ENCODE measurements at regions not wholly inside any gene's neighbourhood (a gene's known extent, or its start where the extent isn't known, plus 50 kb on each side); places are given as distances from the start of the nearest gene placed in this dataset.
"Not testable (repeated sequence)": the region's sequence is repeated elsewhere in the genome, so short reads cannot be mapped to it uniquely, and the experiment has no call there.

DNA sequence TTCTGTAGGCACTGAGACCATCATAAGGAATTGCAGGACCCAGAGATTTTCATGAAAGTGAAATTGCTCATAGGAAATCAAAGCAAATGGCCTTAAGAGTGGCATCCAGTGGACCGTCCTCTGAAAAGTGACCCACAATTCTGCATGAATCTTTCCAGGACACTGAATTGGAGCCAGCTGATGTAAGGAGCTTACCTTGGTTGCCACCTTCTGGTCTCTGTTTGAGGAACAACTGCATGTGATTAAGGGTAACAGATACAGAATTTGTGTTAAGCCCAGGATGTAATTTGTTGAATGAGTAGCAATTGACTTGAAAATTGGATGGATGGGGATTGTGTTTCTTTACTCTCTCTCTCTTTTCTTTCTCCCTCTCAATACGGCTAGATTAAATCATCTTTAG lies 49.9 kb upstream of the GAS1 start:
- no peak for DNase-seq (ENCODE audit: low spot score)

DNA sequence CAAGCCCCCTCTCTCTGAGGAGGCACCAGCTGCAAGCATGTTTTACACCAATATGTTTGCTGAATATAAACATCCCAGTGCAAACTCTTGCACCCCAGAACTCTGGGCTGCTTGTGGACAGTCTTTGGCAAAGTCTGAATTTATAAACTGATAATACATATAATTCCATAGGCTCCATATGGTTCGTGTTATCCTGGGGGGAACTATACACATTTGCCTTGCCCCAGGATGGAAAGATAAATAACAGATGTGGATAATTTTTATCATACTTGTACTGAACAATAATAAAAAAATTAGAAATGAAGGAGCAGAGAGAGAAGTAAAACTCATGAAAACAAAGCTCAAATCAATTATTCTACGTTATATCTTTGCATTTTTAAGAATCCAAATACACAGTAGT lies 50.6 kb upstream of the GAS1 start:
- no peak for DNase-seq (ENCODE audit: low spot score)

DNA sequence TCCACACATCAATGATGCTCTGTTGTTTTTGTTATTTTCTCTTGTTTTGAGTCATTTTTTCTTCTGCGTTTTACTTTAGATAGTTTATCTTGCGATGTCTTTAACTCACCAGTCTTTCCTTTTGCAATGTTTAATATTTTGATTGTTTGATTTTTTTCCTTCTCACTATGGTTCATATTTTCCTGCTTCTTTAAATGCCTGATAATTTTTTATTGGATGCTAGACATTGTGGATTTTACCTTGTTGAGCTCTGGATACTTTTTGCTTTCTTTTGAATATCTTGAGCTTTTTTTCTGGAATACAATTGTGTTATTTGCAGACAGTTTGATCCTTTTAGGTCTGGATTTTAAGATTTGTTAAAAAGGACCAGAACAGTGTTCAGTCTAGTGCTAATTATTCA lies 55.2 kb upstream of the GAS1 start:
- no peak for DNase-seq (ENCODE audit: low spot score)

DNA sequence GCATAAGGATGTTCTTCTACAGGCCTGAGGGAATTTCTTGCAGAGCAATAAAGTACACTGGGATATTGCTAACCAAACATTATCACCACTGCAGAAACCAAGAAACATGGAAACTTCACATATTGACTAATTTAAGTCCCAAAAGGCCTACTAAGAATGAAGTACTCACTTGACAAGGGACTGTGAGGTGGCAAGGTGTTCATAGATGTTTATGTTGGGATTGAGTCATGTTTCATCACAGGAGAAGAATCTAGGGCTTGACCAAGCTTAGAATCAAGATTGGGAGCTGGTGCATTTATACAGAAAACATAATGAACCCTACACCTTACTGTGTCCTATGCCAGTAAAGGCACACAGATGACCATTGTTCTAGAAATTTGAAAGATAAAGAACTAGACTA lies 56.7 kb upstream of the GAS1 start:
- DNase-seq (ENCODE audit: low spot score) = no peak

DNA sequence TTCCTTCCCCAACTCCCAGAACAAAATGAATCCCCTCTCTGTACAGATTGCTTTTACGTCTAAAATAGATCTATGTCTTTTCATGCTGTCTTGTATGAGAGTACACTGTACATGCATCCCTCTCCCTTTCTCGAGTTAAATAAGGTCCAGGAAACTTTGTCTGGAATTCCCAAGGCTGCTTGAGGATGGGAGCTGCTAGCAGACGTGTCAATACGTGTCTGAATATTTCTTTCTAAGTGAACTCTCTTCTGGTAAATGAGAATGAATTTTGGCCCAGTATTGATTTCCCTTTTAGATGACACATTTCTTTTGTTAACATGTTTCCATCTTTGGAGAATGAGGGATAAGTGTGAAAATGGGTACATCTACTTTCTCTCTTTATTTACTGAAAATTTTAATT lies 59.6 kb upstream of the GAS1 start:
- no peak for DNase-seq (ENCODE audit: low spot score)

DNA sequence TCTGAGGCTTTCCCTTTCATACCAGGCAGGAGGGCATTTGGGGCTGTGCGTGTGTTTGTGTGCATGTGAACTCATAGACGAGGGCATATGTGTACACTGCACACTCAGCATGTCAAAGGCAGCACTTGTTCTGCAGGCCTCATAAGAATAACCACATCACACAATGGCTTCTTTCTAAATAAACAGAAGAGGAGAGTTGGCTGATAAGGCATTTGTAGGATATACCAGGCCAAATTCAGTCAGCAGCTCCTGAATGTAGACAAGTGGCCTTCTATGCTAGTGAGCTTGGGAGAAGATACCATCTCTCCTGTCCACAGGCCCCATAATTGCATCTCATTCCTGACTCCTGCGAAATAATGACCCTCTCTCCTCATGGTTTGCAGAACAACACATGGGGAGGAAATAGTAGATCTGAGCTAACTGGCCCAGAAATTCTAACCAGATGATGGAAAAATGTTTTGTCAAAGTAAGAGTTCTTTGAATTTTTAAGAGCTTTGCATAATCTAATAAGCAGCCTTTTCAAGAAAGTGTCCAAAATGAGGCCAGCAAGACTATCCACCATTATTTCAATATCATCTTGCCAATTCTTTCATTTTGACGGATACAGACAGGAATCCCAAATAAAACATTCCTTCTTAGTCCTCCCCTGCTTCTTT lies 60.5 kb upstream of the GAS1 start:
- no peak for DNase-seq (ENCODE audit: low spot score)

DNA sequence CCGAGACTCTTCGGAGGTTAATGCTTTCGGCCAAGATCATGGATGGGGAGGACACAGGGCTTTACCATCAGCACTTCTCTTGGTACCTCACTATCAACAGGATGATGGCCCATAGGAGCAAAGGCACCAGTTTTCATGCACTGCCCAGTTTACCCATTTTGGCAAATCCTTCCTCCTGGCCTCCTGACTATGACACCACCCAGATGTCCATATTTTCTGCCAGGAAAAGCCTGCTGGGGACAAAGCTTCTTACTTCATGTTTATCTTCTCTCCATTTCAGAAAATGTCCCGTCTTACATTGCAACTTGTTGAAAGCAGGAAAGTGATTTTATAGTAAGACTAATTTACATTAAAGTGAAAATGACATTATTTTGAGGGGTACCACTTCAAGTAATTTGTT lies 61.4 kb upstream of the GAS1 start:
- DNase-seq (ENCODE audit: low spot score) = no peak

DNA sequence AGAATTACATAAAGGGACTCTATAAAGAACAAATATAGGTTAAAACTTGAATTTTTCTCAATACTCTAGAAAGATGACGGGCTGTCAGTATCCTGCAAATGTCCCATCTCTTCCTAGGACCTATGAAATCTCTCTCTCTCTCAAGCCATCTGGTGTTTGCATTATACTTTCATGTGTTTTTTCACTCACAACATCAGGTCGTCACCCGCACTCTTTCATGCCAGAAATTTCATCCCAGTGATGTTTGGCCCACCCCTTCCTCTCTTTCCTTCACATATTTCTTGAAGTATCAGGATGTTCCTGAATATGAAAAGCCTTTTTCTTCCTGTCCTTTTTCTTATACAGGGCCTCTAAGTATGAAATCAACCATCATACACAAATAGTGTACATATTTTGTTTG lies 63.3 kb upstream of the GAS1 start:
- no peak for DNase-seq (ENCODE audit: low spot score)

DNA sequence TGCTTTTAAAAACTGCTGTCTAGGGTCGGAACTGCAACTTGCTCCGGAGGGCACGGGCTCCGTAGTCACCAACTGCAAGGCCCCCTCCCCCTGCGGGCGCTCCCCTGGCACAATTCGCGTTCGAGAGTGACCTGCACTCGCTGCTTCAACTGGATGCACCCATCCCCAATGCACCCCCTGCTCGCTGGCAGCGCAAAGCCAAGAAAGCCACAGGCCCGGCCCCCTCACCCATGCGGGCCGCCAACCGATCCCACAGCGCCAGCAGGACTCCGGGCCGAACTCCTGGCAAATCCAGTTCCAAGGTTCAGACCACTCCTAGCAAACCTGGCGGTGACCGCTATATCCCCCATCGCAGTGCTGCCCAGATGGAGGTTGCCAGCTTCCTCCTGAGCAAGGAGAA lies 64.2 kb upstream of the GAS1 start:
- no peak for DNase-seq (ENCODE audit: low spot score)

DNA sequence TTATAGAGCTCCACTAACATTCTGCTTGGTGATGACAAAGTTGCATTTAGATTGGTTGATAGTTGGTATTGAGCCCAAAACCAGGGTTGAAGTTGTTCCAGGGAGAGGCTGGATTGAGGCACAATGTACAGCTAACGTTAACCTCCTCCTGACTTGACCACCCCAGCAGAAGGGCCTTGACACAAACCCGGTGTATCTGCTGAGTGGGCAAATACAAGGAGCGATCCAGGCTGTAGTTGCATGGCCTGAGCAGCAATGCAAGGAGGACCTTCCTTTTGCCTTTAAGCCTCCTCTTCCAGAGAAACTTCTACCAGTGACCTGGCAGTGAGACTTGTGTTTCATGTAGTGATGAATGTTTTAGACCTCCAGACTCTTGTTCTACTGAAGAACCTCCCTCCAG lies 66.2 kb upstream of the GAS1 start:
- DNase-seq (ENCODE audit: low spot score) = no peak

DNA sequence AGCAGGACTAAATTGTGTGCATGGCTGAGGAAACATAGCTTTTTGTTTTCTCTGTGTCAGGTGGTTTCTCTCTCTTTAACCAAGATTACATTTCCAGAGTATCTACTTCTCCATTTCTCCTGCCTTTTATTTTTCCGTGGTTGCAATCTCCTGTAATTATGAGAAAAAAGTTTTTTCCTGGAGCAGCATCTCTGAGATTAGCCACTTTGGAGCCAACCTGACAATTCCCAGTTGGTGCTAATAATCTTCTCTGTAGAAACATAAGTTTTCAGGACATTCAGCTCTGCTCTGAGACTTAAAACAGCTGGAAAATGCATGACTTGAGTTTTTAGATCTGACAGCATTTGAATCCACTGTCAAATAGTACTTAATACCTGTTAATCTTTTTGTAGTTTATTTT lies 67.1 kb upstream of the GAS1 start:
- DNase-seq (ENCODE audit: low spot score) = no peak

DNA sequence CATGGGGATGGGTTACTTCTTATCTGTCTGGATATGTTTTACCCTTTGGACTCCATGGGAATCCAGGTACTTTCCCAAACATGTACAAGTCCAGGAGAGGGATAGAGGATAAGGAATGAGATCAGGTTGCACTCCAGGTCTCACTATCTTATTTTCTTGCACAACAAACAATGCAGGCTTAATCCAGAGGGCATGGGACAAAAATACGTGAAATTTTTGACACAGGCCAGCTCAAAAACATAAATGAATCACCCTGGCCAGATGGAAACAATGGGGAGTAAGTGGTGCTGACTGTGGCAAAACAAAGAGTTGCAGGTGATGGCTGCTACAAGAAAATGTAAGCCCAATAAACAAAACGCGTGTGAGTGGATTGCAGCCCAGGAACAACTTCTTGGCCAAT lies 69.4 kb upstream of the GAS1 start:
- DNase-seq (ENCODE audit: low spot score) = no peak

DNA sequence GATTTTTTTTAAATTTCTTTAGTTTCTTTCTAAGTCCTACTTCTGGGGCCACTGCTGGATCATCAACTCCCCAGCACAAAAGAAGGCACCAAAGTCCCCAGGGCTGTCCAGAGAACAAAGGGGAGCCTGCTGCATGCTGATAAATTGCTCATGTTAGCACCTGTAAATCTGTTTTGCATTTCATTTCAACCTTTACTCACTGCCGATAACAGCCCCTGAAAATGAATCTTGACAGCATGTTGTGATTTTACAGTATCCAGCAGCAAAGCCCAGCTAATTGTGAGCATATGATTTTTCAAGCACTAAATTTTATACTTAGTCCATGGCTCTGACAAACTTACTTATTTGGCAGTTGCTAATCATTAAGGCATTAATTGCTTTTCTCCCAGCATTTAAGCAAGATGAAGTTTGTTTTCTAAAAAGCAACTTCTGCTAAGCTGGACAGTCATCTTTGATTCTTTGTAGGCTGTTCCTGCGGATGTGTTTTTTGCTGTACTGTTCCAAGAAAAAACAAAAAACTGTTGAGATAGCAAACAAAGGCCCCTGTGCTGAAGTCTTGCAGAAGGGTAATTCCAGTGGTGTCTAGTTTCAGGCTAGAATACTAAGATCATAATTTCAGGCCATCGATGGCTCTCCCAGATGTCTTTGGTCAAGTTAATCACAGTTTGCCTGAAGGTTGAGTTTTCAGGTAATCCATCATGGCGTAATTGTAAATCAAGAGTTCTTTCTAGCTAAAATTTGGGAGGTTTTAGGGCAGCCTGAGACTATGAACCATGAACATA lies 73.1 kb upstream of the GAS1 start:
- no peak for DNase-seq (ENCODE audit: low spot score)

DNA sequence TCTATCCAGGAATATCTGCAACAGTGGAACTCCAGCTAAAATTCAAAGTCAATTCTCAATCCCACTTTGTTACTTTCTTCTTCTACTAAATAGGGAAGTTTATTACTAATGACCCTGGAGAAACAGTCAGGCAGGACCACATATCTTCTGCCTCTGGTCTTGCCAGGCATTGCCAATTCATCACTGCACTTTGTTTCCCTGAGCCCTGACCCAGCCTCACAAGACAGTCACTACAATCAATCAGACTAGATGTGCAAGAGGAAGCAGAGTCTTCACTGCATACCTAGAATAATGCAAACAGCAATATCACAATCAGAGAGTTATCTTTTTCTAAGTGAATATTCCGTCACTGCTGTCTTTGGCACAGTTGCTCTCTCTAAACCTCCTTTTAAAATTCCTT lies 74.9 kb upstream of the GAS1 start:
- DNase-seq (ENCODE audit: low spot score) = no peak

DNA sequence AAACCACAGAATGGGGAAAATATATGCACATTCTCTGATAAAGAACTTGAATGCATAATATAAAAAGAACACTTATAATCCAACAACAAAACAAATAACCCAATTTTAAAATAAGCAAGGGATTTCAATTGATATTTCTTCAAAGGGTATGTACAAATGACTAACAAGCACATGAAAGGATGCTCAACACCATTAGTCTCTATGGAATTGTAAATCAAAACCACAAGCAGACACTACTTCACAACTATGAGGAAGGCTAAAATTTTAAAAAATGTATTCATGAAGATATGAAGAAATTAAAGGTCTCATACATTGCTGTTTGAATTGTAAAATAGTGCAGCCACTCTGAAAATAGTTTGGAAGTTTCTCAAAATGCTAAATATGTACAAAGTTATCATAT lies 78.9 kb upstream of the GAS1 start:
- no peak for DNase-seq (ENCODE audit: low spot score)

DNA sequence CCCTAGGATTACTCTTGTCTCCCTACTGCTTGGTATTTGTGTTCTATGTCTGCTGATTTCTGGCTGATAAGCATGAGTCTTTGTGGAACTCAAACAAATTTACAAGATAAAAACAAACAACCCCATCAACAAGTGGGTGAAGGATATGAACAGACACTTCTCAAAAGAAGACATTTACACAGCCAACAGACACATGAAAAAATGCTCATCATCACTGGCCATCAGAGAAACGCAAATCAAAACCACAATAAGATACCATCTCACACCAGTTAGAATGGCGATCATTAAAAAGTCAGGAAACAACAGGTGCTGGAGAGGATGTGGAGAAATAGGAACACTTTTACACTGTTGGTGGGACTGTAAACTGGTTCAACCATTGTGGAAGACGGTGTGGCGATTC lies 81.5 kb upstream of the GAS1 start:
- DNase-seq (ENCODE audit: low spot score) = not testable (repeated sequence)

DNA sequence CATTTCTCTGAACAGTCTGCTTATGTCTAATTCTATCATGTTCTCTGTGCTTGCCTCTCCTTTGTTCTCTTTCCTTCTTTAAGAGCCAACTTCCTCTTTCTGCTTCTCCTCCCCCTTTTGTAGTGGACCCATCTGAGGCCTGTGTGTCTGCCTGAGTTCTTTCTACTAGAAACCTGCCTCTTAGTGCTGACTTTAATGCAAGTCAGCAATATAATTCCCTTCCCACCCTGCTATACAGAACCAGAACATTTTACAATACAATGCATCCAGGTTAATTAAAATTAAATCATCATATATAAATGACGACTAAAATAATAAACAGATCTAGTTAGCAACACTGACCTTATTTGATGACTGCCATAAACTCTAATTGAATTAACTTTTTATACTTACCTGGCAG lies 82.6 kb upstream of the GAS1 start:
- DNase-seq (ENCODE audit: low spot score) = no peak

DNA sequence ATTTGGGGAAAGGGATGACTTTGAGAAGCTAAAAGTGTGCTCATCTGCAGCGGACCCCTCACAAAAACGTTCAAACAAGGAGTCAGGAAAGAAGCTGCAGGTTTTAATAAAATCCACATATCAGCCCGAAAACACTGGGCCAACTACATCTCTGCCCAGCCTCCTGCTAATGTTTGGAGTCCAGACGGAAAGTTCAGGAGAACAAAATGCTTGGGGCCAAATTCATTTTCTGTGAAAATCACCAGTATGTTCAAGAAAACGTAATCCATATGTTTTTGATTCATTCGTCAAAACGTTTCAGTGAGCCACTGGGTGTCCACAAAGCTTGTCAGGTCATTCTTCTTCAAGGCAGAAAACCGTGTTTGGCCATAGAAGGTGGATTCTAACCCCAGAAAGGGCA lies 87.5 kb upstream of the GAS1 start:
- no peak for DNase-seq (ENCODE audit: low spot score)

DNA sequence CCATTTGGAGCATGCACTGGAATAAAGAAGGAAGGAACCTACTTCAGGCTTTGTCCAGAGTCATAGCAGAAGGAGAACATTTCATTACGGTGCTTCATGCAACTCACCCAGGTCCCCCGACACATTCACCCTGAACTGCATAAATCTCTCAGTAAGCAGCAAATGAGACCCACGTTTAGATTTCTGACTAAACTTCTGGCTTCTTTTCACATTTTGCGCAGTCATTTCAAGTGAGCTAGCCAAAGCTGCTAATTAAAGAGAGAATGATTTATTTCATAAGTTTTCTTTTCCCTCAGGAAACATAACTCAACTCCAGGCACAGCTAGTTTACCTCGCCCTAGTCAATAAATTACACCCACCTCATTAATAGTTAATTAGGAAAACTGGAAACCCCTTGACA lies 88.6 kb upstream of the GAS1 start:
- DNase-seq (ENCODE audit: low spot score) = no peak

DNA sequence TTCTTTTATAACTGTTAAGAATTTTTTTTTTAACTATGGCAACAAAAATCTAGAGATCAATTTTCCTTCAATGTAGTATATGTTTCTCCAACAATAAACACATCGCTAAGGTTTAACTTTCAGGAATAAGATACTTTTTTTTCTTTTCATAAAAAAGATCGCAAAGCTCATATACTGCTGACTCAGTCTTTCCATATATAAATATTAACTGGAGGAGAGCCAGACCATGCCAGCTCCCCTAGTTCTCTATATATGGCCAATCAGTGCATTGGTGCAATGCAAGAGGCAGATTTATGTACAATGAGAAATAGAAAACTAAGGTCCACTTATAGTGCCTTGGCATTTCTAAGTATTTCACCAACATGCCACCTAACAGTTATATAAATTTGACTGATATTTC lies 89.2 kb upstream of the GAS1 start:
- no peak for DNase-seq (ENCODE audit: low spot score)

DNA sequence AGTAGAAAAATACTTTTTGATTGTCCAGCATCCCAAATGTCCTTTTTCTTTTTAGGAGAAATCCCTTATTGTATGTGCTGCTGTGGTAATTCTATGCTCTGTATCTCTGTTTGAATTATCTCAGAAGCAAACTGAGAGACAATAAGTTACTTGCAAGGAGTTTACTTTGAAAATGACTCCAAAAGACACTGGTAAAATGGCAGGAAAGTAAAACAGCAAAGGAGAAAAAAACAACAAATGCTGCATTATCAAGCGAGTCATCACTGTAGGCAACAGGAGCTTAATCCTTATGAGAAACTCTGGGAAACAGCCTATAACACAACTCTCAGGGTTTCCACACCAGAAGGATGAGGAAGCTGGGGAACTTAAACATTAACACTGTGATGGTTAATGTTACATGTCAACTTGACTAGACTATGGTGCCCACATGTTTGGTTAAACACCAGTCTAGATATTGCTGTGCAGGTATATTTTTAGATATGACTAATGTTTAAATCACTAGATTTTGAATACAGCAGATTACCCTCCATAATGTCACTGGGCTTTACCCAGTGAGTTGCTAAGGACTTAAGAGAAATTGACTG lies 92.6 kb upstream of the GAS1 start:
- DNase-seq (ENCODE audit: low spot score) = no peak

DNA sequence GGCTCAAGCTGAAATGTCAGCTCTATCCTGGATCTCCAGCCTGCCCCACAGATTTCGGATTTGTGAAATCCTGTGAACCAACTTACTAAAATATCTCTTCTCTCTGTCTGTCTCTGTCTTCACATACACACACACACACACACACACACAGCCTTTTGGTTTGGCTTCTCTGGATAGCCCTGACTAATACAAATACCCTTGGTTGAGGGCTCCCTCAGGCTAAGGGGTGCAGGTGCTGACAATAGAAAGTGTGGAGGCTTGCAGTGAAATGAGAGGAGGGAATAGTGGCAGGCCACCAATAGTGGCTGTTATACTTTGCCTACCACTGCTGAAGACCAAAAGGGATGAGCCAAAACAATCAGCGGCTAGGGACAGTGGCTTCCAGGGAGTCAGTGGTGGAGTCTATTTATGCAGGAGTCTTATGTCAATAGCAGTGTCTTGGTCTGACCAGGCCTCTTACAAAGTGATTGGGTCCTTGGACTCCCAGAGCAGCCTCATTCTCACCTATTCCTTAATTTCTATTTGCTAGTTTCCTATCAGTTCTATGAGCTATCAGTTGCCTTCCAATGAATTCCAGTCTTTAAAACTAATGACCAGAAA lies 93.2 kb upstream of the GAS1 start:
- DNase-seq (ENCODE audit: low spot score) = no peak

DNA sequence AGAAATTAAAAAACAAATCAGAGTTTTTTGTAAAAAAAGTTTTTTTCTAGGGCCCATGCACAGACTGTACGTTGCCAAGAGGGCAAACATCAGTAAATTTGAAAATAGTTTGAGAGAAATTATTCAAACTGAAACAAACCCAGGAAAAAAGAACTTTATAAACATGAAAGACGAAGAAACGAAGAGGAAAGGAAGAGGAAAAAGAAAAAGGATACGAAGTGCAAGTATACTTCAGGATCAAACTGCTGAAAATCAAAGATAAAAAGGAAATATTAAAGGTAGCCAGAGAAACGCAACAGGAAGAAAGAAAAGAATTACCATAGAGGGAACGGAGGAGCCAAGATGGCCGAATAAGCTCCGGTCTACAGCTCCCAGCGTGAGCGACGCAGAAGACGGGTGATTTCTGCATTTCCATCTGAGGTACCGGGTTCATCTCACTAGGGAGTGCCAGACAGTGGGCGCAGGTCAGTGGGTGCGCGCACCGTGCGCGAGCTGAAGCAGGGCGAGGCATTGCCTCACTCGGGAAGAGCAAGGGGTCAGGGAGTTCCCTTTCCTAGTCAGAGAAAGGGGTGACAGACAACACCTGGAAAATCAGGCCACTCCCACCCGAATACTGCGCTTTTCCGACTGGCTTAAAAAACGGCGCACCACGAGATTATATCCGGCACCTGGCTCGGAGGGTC lies 94.4 kb upstream of the GAS1 start:
- DNase-seq (ENCODE audit: low spot score) = not testable (repeated sequence)
